ENCODE measurements at regions not wholly inside any gene's neighbourhood (a gene's known extent, or its start where the extent isn't known, plus 50 kb on each side); places are given as distances from the start of the nearest gene placed in this dataset.

DNA sequence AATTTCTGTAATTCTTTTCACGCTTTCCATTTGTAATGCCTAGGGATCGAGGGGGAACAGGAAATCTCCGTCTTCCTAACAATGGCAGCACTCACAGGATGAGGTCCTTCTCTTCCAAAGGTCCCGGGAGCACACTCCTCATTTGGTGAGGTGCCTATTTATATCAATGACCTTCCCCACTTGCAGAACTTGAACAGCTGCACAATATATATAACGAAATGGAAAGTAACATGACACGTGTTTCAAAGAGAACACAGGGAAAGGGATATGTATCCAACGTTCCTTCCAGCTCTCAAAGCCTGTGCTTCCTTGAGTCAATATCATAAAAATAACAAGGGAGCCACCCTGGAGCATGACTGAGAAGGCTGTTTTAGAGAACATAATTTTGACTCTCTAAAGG lies 78.6 kb upstream of the RBM24 start:
- no peak overlapping the region for H3K4me3 ChIP-seq (ENCODE audit: low read depth, low read length)
- TF ChIP-seq, protein P1, sequence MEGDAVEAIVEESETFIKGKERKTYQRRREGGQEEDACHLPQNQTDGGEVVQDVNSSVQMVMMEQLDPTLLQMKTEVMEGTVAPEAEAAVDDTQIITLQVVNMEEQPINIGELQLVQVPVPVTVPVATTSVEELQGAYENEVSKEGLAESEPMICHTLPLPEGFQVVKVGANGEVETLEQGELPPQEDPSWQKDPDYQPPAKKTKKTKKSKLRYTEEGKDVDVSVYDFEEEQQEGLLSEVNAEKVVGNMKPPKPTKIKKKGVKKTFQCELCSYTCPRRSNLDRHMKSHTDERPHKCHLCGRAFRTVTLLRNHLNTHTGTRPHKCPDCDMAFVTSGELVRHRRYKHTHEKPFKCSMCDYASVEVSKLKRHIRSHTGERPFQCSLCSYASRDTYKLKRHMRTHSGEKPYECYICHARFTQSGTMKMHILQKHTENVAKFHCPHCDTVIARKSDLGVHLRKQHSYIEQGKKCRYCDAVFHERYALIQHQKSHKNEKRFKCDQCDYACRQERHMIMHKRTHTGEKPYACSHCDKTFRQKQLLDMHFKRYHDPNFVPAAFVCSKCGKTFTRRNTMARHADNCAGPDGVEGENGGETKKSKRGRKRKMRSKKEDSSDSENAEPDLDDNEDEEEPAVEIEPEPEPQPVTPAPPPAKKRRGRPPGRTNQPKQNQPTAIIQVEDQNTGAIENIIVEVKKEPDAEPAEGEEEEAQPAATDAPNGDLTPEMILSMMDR (IDR thresholded peaks at IDR 0.05; ENCODE audit: low read depth, low read length): no peak
- no peak overlapping the region for H3K27ac ChIP-seq
- H3K36me3 ChIP-seq: no peaks in the 10 kb centered on the region
- no peaks in the 10 kb centered on the region for H3K27me3 ChIP-seq (ENCODE audit: insufficient read depth, low read depth, severe bottlenecking)
- DNase-seq: no peak
- peaks cover 22% of the 10 kb centered on the region for H3K9me3 ChIP-seq (ENCODE audit: severe bottlenecking)

DNA sequence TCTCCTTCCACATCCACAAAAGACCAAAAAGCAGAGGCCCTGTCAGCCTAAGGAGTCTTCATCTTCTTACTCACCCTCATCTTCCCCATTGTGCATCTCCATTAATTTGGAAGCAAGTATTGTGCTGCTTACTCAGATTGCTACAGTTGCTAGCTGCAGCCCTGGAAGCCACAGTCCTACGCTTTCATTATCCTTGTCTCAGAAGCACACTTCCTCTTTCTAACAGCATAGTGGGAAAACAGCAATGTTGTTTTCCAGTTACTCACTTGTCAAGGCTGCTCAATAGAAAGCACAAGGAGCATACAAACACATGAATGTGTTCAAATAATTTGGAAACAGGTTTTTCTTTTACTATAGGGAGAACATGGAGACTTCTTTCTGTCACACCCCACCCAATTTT lies 76.6 kb upstream of the RBM24 start:
- H3K36me3 ChIP-seq: no peaks in the 10 kb centered on the region
- no peak for DNase-seq
- TF ChIP-seq, protein P1 (IDR thresholded peaks at IDR 0.05; ENCODE audit: low read depth, low read length): no peak

DNA sequence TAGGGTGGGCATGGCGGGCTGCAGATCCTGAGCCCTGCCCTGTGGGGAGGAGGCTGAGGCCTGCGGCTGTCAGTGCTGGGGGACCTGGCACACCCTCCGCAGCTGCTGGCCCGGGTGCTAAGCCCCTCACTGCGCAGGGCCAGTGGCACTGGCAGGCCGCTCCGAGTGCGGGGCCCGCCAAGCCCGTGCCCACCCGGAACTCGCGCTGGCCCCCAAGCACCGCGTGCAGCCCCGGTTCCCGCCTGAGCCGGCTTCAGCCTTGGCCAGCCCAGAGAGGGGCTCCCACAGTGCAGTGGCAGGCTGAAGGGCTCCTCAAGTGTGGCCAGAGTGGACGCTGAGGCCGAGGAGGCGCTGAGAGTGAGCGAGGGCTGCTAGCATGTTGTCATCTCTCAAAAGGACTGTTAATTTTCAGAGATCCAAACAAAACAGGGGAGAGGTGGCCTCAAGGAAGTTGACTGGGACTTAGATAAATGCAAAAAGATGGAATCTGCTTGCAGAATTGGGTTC lies 74.5 kb upstream of the RBM24 start:
- DNase-seq: no peak
- TF ChIP-seq, protein P1 (IDR thresholded peaks at IDR 0.05; ENCODE audit: low read depth, low read length): no peak
- H3K9me3 ChIP-seq (ENCODE audit: severe bottlenecking): peaks cover 21% of the 10 kb centered on the region
- H3K4me3 ChIP-seq (ENCODE audit: low read depth, low read length): no peak overlapping the region
- H3K36me3 ChIP-seq: no peaks in the 10 kb centered on the region
- H3K27me3 ChIP-seq (ENCODE audit: insufficient read depth, low read depth, severe bottlenecking): no peaks in the 10 kb centered on the region
- no peak overlapping the region for H3K27ac ChIP-seq

More for the DNA sequence above, 76.6 kb upstream of the RBM24 start:
- Histone ChIP-seq H3K9me3 (ENCODE audit: severe bottlenecking) (peaks cover 22% of the 10 kb centered on the region), H3K27ac (no peak overlapping the region), H3K27me3 (ENCODE audit: insufficient read depth, low read depth, severe bottlenecking) (no peaks in the 10 kb centered on the region), H3K4me3 (ENCODE audit: low read depth, low read length) (no peak overlapping the region)

DNA sequence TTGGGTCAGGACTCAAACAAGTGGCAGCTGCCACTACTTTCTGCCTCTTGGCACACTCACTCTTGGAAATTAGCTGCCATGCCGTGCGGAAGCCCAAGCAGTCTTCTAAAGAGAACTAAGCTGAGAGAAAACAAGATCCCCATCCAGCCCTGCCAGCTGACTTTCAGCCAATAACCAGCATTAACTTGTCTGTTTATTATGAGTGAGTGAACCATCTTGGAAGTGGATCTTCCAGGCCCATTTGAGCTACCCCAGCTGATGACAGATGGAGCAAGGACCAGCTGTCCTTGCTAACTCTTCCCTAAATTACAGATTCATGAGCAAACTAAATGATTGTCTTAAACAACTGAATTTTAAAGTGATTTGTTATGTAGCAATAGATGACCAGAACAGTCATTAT lies 73.9 kb upstream of the RBM24 start:
- TF ChIP-seq, protein P1 (IDR thresholded peaks at IDR 0.05; ENCODE audit: low read depth, low read length): no peak
- Histone ChIP-seq H3K9me3 (ENCODE audit: severe bottlenecking) (peaks cover 21% of the 10 kb centered on the region), H3K36me3 (no peaks in the 10 kb centered on the region), H3K27ac (no peak overlapping the region), H3K27me3 (ENCODE audit: insufficient read depth, low read depth, severe bottlenecking) (no peaks in the 10 kb centered on the region), H3K4me3 (ENCODE audit: low read depth, low read length) (no peak overlapping the region)
- no peak for DNase-seq

DNA sequence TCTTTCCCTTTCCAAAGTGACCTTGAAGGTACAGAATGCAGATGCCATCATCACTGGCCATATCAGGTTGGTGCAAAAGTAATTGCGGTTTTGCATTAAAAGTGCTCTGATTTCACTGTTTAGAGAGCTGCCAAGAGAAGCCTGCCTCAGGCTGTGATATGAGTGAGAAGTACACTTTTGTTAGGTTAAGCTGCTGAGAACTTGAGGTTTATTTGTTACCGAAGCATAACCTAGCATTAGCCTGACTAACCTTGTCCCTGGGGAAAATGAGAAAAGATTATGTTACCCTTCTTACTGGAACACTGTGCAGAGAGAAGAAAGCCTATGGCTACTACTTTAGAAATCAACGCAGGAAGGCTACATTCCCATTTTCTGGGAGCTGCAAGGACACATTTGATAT lies 70.5 kb upstream of the RBM24 start:
- no peak overlapping the region for H3K27ac ChIP-seq
- peaks cover 22% of the 10 kb centered on the region for H3K9me3 ChIP-seq (ENCODE audit: severe bottlenecking)
- no peak for DNase-seq
- H3K27me3 ChIP-seq (ENCODE audit: insufficient read depth, low read depth, severe bottlenecking): no peaks in the 10 kb centered on the region
- no peak overlapping the region for H3K4me3 ChIP-seq (ENCODE audit: low read depth, low read length)
- H3K36me3 ChIP-seq: no peaks in the 10 kb centered on the region
- TF ChIP-seq, protein P1 (IDR thresholded peaks at IDR 0.05; ENCODE audit: low read depth, low read length): no peak

DNA sequence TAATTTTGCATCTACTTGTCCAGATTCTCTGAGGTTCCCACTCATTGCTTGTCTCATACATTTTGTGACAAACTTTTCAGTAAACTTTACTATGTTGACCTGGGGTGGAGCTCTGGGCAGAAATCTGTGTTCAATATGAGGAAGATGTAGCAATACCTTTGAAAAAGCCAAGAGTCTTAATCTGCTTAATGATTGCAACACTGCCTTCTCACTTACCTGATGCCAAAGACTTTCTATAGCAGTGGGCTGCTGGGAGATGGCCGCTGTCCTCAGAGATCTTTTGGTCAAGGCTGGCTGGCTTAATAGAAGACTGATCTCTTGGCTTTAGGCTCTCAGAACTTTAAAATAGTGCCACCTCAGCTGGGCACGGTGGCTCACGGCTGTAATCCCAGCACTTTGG lies 70.1 kb upstream of the RBM24 start:
- TF ChIP-seq, protein P1 (IDR thresholded peaks at IDR 0.05; ENCODE audit: low read depth, low read length): no peak
- DNase-seq: no peak
- Histone ChIP-seq H3K27me3 (ENCODE audit: insufficient read depth, low read depth, severe bottlenecking) (no peaks in the 10 kb centered on the region), H3K36me3 (no peaks in the 10 kb centered on the region), H3K9me3 (ENCODE audit: severe bottlenecking) (peaks cover 19% of the 10 kb centered on the region), H3K27ac (no peak overlapping the region), H3K4me3 (ENCODE audit: low read depth, low read length) (no peak overlapping the region)
